ENCODE measurements at regions not wholly inside any gene's neighbourhood (a gene's known extent, or its start where the extent isn't known, plus 50 kb on each side); places are given as distances from the start of the nearest gene placed in this dataset.
"Not testable (repeated sequence)": the region's sequence is repeated elsewhere in the genome, so short reads cannot be mapped to it uniquely, and the experiment has no call there.

GRCh38 chr15:53891862-53892261 lies 86.4 kb upstream of the UNC13C start:
- H3K4me2 ChIP-seq; H3K27me3 ChIP-seq (ENCODE audit: insufficient read depth); H3K27ac ChIP-seq (ENCODE audit: low read depth in 2 of 2, low read length in 1 of 2); DNase-seq; H2AFZ ChIP-seq (ENCODE audit: low read depth); H3K9ac ChIP-seq; H3K36me3 ChIP-seq (replicated peaks in 1 of 2; ENCODE audit: control insufficient read depth in 1 of 2, insufficient read depth in 2 of 2, low read length in 1 of 2); H4K20me1 ChIP-seq (ENCODE audit: insufficient read depth); H3K4me1 ChIP-seq (ENCODE audit: control insufficient read depth in 1 of 2, insufficient read depth in 2 of 2, low read depth in 1 of 2, low read length in 1 of 2); H3K9me2 ChIP-seq; H3K79me2 ChIP-seq (ENCODE audit: insufficient read depth); POLR2A ChIA-PET; H3F3A ChIP-seq (replicated peaks; ENCODE audit: insufficient read depth); H3K9me3 ChIP-seq; H3K4me3 ChIP-seq (ENCODE audit: low read depth in 2 of 2, low read length in 1 of 2): not testable (repeated sequence)
- WGBS (ENCODE audit: low lambda C conversion rate), result 27% methylated on average over 3 of the region's 3 CpGs
- TF ChIP-seq CTCF (IDR thresholded peaks at IDR 0.05), result 0 out of 2 replicates have a peak, but pooled peaks have one; percentile 9
- CTCF ChIA-PET, result interaction anchor here (1.3 kb wide), 2 partner anchors 9 to 80 kb away, joined by 3 to 5 read pairs; no protein-coding TSS in a partner anchor

GRCh38 chr15:53884441-53884840 lies 93.8 kb upstream of the UNC13C start:
- no peaks in the 10 kb centered on the region for H3K9me3 ChIP-seq
- no peak overlapping the region for H3K4me2 ChIP-seq
- H3F3A ChIP-seq (replicated peaks; ENCODE audit: insufficient read depth), result no peaks in the 10 kb centered on the region
- H3K4me3 ChIP-seq (ENCODE audit: low read depth in 2 of 2, low read length in 1 of 2), result no peak overlapping the region
- TF ChIP-seq FOXM1 (IDR thresholded peaks at IDR 0.05; ENCODE audit: low read depth) (no peak), RCOR1 (IDR thresholded peaks at IDR 0.05; ENCODE audit: low read length) (no peak), RXRA (IDR thresholded peaks at IDR 0.05; ENCODE audit: borderline replicate concordance, low read depth) (no peak), ELF1 (IDR thresholded peaks at IDR 0.05) (no peak), MEF2A (IDR thresholded peaks at IDR 0.05; ENCODE audit: borderline replicate concordance, low read depth) (no peak)
- H3K27me3 ChIP-seq (ENCODE audit: insufficient read depth), result no peaks in the 10 kb centered on the region
- H3K9ac ChIP-seq, result no peak overlapping the region
- no peaks in the 10 kb centered on the region for H3K9me2 ChIP-seq
- POLR2A ChIA-PET, result no interaction called here
- no peaks in the 10 kb centered on the region for H3K4me1 ChIP-seq (ENCODE audit: control insufficient read depth in 1 of 2, insufficient read depth in 2 of 2, low read depth in 1 of 2, low read length in 1 of 2)
- no peak for DNase-seq
- WGBS (ENCODE audit: low lambda C conversion rate), result 52% methylated on average over 2 of the region's 2 CpGs
- no peaks in the 10 kb centered on the region for H4K20me1 ChIP-seq (ENCODE audit: insufficient read depth)
- no peaks in the 10 kb centered on the region for H3K36me3 ChIP-seq (replicated peaks in 1 of 2; ENCODE audit: control insufficient read depth in 1 of 2, insufficient read depth in 2 of 2, low read length in 1 of 2)
- no peaks in the 10 kb centered on the region for H3K79me2 ChIP-seq (ENCODE audit: insufficient read depth)
- CTCF ChIA-PET, result no interaction called here
- no peak overlapping the region for H3K27ac ChIP-seq (ENCODE audit: low read depth in 2 of 2, low read length in 1 of 2)
- no peak overlapping the region for H2AFZ ChIP-seq (ENCODE audit: low read depth)

GRCh38 chr15:53882311-53882710 lies 95.9 kb upstream of the UNC13C start:
- no peak overlapping the region for H3K27ac ChIP-seq (ENCODE audit: low read depth in 2 of 2, low read length in 1 of 2)
- no peak overlapping the region for H3K4me2 ChIP-seq
- H3K4me3 ChIP-seq (ENCODE audit: low read depth in 2 of 2, low read length in 1 of 2), result no peak overlapping the region
- H3K36me3 ChIP-seq (replicated peaks in 1 of 2; ENCODE audit: control insufficient read depth in 1 of 2, insufficient read depth in 2 of 2, low read length in 1 of 2), result no peaks in the 10 kb centered on the region
- DNase-seq, result no peak
- H3K4me1 ChIP-seq (ENCODE audit: control insufficient read depth in 1 of 2, insufficient read depth in 2 of 2, low read depth in 1 of 2, low read length in 1 of 2), result no peaks in the 10 kb centered on the region
- 0% methylated on average over 1 of the region's 1 CpG for WGBS (ENCODE audit: low lambda C conversion rate)
- no peak overlapping the region for H2AFZ ChIP-seq (ENCODE audit: low read depth)
- no peak overlapping the region for H3K9ac ChIP-seq
- no peaks in the 10 kb centered on the region for H3F3A ChIP-seq (replicated peaks; ENCODE audit: insufficient read depth)
- POLR2A ChIA-PET, result no interaction called here
- H3K9me2 ChIP-seq, result no peaks in the 10 kb centered on the region
- no peaks in the 10 kb centered on the region for H3K79me2 ChIP-seq (ENCODE audit: insufficient read depth)
- no peaks in the 10 kb centered on the region for H4K20me1 ChIP-seq (ENCODE audit: insufficient read depth)
- no peaks in the 10 kb centered on the region for H3K27me3 ChIP-seq (ENCODE audit: insufficient read depth)
- H3K9me3 ChIP-seq, result no peaks in the 10 kb centered on the region
- CTCF ChIA-PET, result no interaction called here
- no peak for TF ChIP-seq TAF1 (IDR thresholded peaks at IDR 0.05; ENCODE audit: borderline replicate concordance, low read depth, low read length)
- no peak for TF ChIP-seq POLR2AphosphoS5 (IDR thresholded peaks at IDR 0.05; ENCODE audit: low read depth, low read length)
- no peak for TF ChIP-seq RFX5 (IDR thresholded peaks at IDR 0.05; ENCODE audit: low read length)
- TF ChIP-seq CTCF (IDR thresholded peaks at IDR 0.05), result no peak
- TF ChIP-seq RXRA (IDR thresholded peaks at IDR 0.05; ENCODE audit: borderline replicate concordance, low read depth), result no peak

Data from SK-N-SH (cell line).